Hematopoietic multipotent progenitor cell treated with erythropoietin and hydrocortisone succinate and interleukin-3 and kit ligand, for 4 days (in vitro differentiated cells): ENCODE measurements at regions not wholly inside any gene's neighbourhood (a gene's known extent, or its start where the extent isn't known, plus 50 kb on each side); places are given as distances from the start of the nearest gene placed in this dataset.

Source experiments
- DNase-seq: peaks from one replicate; pipeline ENCODE4 v3.0.0-alpha.2; 2015

GRCh38 chr2:43104763-43105162 is 121.6 kb downstream of the ZFP36L2 start:
- DNase-seq: no peak

GRCh38 chr2:43104106-43104505 is 122.3 kb downstream of the ZFP36L2 start:
- DNase-seq: no peak

GRCh38 chr2:43103093-43103404 is 123.4 kb downstream of the ZFP36L2 start:
- no peak for DNase-seq

- no peak for DNase-seq
Observed at GRCh38 chr2:43102366-43103092, 123.9 kb downstream of the ZFP36L2 start.

GRCh38 chr2:43101751-43102150 is 124.7 kb downstream of the ZFP36L2 start:
- DNase-seq: no peak

- peak; percentile 33 for DNase-seq
Observed at GRCh38 chr2:43100883-43101662, 125.3 kb downstream of the ZFP36L2 start.

GRCh38 chr2:43100362-43100882 is 126.0 kb downstream of the ZFP36L2 start:
- DNase-seq: no peak

GRCh38 chr2:43099797-43100196 is 126.6 kb downstream of the ZFP36L2 start:
- DNase-seq: no peak

- no peak for DNase-seq
Observed at GRCh38 chr2:43098539-43098938, 127.9 kb downstream of the ZFP36L2 start.

- DNase-seq: no peak
Observed at GRCh38 chr2:43097644-43098408, 128.6 kb downstream of the ZFP36L2 start.

- no peak for DNase-seq
Observed at GRCh38 chr2:43095533-43096295, 130.7 kb downstream of the ZFP36L2 start.

GRCh38 chr2:43092520-43093179 is 133.8 kb downstream of the ZFP36L2 start:
- no peak for DNase-seq

- no peak for DNase-seq
Observed at GRCh38 chr2:43090317-43090716, 136.1 kb downstream of the ZFP36L2 start.

- no peak for DNase-seq
Observed at GRCh38 chr2:43088143-43089073, 138.0 kb downstream of the ZFP36L2 start.

GRCh38 chr2:43087413-43087812 is 139.0 kb downstream of the ZFP36L2 start:
- no peak for DNase-seq

GRCh38 chr2:43086451-43087221 is 139.8 kb downstream of the ZFP36L2 start:
- DNase-seq: no peak

- DNase-seq: no peak
Observed at GRCh38 chr2:43085929-43086328, 140.5 kb downstream of the ZFP36L2 start.

- no peak for DNase-seq
Observed at GRCh38 chr2:43085505-43085904, 140.9 kb downstream of the ZFP36L2 start.

- DNase-seq: no peak
Observed at GRCh38 chr2:43084699-43085091, 141.7 kb downstream of the ZFP36L2 start.
